ENCODE measurements at regions not wholly inside any gene's neighbourhood (a gene's known extent, or its start where the extent isn't known, plus 50 kb on each side); places are given as distances from the start of the nearest gene placed in this dataset.

GRCh38 chr7:106755641-106756040 lies 94.7 kb upstream of the CCDC71L start:
- Mint-ChIP-seq H3K4me1 (ENCODE audit: low read depth, unreplicated experiment) (peaks cover 3% of the 10 kb centered on the region), H3K27me3 (ENCODE audit: low read depth, unreplicated experiment) (no peaks in the 10 kb centered on the region), H3K36me3 (ENCODE audit: low read depth, unreplicated experiment) (peaks cover 2% of the 10 kb centered on the region), H3K9me3 (ENCODE audit: unreplicated experiment) (peaks cover 2% of the 10 kb centered on the region), H3K27ac (ENCODE audit: unreplicated experiment) (no peak overlapping the region), H3K4me3 (ENCODE audit: unreplicated experiment) (no peak overlapping the region)
- H3K79me2 ChIP-seq (ENCODE audit: insufficient read depth, low read length), result no peaks in the 10 kb centered on the region
- no peak for FAIRE-seq
- DNase-seq (ENCODE audit: low read depth), result no peak
- no peaks in the 10 kb centered on the region for H4K20me1 ChIP-seq (ENCODE audit: insufficient read depth, low read length)
- H3K36me3 ChIP-seq (ENCODE audit: insufficient read depth, low read length), result no peaks in the 10 kb centered on the region
- H3K4me2 ChIP-seq (ENCODE audit: low read length), result no peak overlapping the region
- no peak overlapping the region for H3K9ac ChIP-seq (ENCODE audit: low read length)
- TF ChIP-seq, protein P1, sequence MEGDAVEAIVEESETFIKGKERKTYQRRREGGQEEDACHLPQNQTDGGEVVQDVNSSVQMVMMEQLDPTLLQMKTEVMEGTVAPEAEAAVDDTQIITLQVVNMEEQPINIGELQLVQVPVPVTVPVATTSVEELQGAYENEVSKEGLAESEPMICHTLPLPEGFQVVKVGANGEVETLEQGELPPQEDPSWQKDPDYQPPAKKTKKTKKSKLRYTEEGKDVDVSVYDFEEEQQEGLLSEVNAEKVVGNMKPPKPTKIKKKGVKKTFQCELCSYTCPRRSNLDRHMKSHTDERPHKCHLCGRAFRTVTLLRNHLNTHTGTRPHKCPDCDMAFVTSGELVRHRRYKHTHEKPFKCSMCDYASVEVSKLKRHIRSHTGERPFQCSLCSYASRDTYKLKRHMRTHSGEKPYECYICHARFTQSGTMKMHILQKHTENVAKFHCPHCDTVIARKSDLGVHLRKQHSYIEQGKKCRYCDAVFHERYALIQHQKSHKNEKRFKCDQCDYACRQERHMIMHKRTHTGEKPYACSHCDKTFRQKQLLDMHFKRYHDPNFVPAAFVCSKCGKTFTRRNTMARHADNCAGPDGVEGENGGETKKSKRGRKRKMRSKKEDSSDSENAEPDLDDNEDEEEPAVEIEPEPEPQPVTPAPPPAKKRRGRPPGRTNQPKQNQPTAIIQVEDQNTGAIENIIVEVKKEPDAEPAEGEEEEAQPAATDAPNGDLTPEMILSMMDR (IDR thresholded peaks at IDR 0.05; ENCODE audit: insufficient read depth, low read depth, low read length), result no peak
- no peak for TF ChIP-seq EZH2 (IDR thresholded peaks at IDR 0.05; ENCODE audit: insufficient read depth, low read length)
- no peaks in the 10 kb centered on the region for H3K4me1 ChIP-seq (ENCODE audit: insufficient read depth, low read length)
- no peak overlapping the region for H3K27ac ChIP-seq (ENCODE audit: low read depth, low read length)
- H3K9me3 ChIP-seq (ENCODE audit: insufficient read depth, low read depth, low read length), result no peaks in the 10 kb centered on the region
- no peak overlapping the region for H2AFZ ChIP-seq (ENCODE audit: low read depth, low read length)
- H3K27me3 ChIP-seq (ENCODE audit: insufficient read depth, low read length), result no peaks in the 10 kb centered on the region
- no peak overlapping the region for H3K4me3 ChIP-seq (ENCODE audit: insufficient read depth, low read depth, low read length)

DNA sequence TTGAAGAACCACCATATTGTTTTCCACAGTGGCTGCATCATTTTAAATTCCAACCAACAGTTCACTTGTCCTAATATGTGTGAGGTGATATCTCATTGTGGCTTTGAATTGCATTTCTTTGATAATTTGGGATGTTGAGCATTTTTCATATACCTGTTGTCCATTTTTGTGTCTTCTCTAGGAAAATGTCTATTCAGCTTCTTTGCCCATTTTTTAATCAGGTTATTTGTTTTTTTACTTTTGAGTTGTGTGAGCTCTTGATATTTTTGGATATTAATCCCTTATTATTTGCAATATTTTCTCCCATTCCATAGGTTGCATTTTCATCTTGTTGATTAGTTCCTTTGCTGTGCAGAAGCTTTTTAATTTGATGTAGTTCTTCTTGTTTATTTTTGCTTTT lies 95.1 kb upstream of the CCDC71L start:
- Histone ChIP-seq H2AFZ (ENCODE audit: low read depth, low read length) (no peak overlapping the region), H3K4me2 (ENCODE audit: low read length) (no peak overlapping the region), H3K27ac (ENCODE audit: low read depth, low read length) (no peak overlapping the region), H3K4me3 (ENCODE audit: insufficient read depth, low read depth, low read length) (no peak overlapping the region), H3K36me3 (ENCODE audit: insufficient read depth, low read length) (no peaks in the 10 kb centered on the region), H3K4me1 (ENCODE audit: insufficient read depth, low read length) (no peaks in the 10 kb centered on the region), H3K27me3 (ENCODE audit: insufficient read depth, low read length) (no peaks in the 10 kb centered on the region), H3K79me2 (ENCODE audit: insufficient read depth, low read length) (no peaks in the 10 kb centered on the region), H4K20me1 (ENCODE audit: insufficient read depth, low read length) (no peaks in the 10 kb centered on the region), H3K9me3 (ENCODE audit: insufficient read depth, low read depth, low read length) (no peaks in the 10 kb centered on the region), H3K9ac (ENCODE audit: low read length) (no peak overlapping the region)
- Mint-ChIP-seq H3K9me3 (ENCODE audit: unreplicated experiment) (peaks cover 2% of the 10 kb centered on the region), H3K4me3 (ENCODE audit: unreplicated experiment) (no peak overlapping the region), H3K27me3 (ENCODE audit: low read depth, unreplicated experiment) (no peaks in the 10 kb centered on the region), H3K36me3 (ENCODE audit: low read depth, unreplicated experiment) (peaks cover 2% of the 10 kb centered on the region), H3K27ac (ENCODE audit: unreplicated experiment) (no peak overlapping the region), H3K4me1 (ENCODE audit: low read depth, unreplicated experiment) (peaks cover 3% of the 10 kb centered on the region)
- TF ChIP-seq EZH2 (IDR thresholded peaks at IDR 0.05; ENCODE audit: insufficient read depth, low read length), result no peak
- TF ChIP-seq, protein P1 (IDR thresholded peaks at IDR 0.05; ENCODE audit: insufficient read depth, low read depth, low read length), result no peak
- FAIRE-seq (no peak), DNase-seq (ENCODE audit: low read depth) (no peak)

DNA sequence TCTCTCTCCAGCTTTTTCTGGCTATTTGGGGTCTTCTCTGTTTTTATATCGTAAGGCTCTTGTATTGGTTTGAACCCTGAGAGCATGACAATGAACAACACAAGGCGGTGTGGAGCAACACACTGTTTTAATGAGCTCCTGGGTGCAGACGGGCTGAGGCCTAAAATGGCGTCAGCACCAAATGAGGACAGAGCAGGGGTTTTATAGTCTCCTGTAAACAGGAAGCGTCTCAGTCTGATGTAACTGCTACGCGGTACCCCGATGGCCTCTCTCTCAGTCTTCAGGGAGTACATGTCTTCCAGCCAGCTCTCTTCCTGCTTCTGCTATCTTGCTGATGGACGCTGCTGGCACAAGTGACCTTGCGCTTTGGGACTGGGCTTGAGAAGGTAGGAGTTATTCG lies 95.9 kb upstream of the CCDC71L start:
- FAIRE-seq, result no peak

More for the DNA sequence above, 95.9 kb upstream of the CCDC71L start:
- H3K4me1 Mint-ChIP-seq (ENCODE audit: low read depth, unreplicated experiment), result peaks cover 3% of the 10 kb centered on the region
- no peak overlapping the region for H3K27ac Mint-ChIP-seq (ENCODE audit: unreplicated experiment)
- no peaks in the 10 kb centered on the region for H3K27me3 ChIP-seq (ENCODE audit: insufficient read depth, low read length)
- TF ChIP-seq EZH2 (IDR thresholded peaks at IDR 0.05; ENCODE audit: insufficient read depth, low read length), result no peak
- TF ChIP-seq, protein P1 (IDR thresholded peaks at IDR 0.05; ENCODE audit: insufficient read depth, low read depth, low read length), result no peak
- H3K9me3 ChIP-seq (ENCODE audit: insufficient read depth, low read depth, low read length), result no peaks in the 10 kb centered on the region
- H3K36me3 ChIP-seq (ENCODE audit: insufficient read depth, low read length), result no peaks in the 10 kb centered on the region
- no peak overlapping the region for H3K4me2 ChIP-seq (ENCODE audit: low read length)
- peaks cover 2% of the 10 kb centered on the region for H3K36me3 Mint-ChIP-seq (ENCODE audit: low read depth, unreplicated experiment)
- H3K4me3 ChIP-seq (ENCODE audit: insufficient read depth, low read depth, low read length), result no peak overlapping the region
- H3K4me3 Mint-ChIP-seq (ENCODE audit: unreplicated experiment), result no peak overlapping the region
- no peak for DNase-seq (ENCODE audit: low read depth)
- no peaks in the 10 kb centered on the region for H3K79me2 ChIP-seq (ENCODE audit: insufficient read depth, low read length)
- H2AFZ ChIP-seq (ENCODE audit: low read depth, low read length), result no peak overlapping the region
- H4K20me1 ChIP-seq (ENCODE audit: insufficient read depth, low read length), result no peaks in the 10 kb centered on the region
- no peaks in the 10 kb centered on the region for H3K27me3 Mint-ChIP-seq (ENCODE audit: low read depth, unreplicated experiment)
- no peaks in the 10 kb centered on the region for H3K4me1 ChIP-seq (ENCODE audit: insufficient read depth, low read length)
- no peak overlapping the region for H3K9ac ChIP-seq (ENCODE audit: low read length)
- H3K9me3 Mint-ChIP-seq (ENCODE audit: unreplicated experiment), result peaks cover 2% of the 10 kb centered on the region
- no peak overlapping the region for H3K27ac ChIP-seq (ENCODE audit: low read depth, low read length)
